Left ventricle myocardium inferior (tissue), 1 donor: ENCODE measurements at regions not wholly inside any gene's neighbourhood (a gene's known extent, or its start where the extent isn't known, plus 50 kb on each side); places are given as distances from the start of the nearest gene placed in this dataset.
A peak's percentile ranks its signal among the peaks of the same experiment; 100 is the strongest.

Experiments
- DNase-seq: peaks from one replicate; pipeline ENCODE4 v3.0.0-alpha.2; 2020
- H3K27ac ChIP-seq: fragments of 200-600 bp; replicated peaks from 2 replicates; pipeline ENCODE4 v1.8.0; 2021
- H3K27me3 ChIP-seq: fragments of 200-600 bp; 2 replicates; pipeline ENCODE4 v1.8.0; 2021; ENCODE audit warnings: low read depth
- H3K36me3 ChIP-seq: fragments of 200-600 bp; 2 replicates; pipeline ENCODE4 v1.8.0; 2021
- H3K4me1 ChIP-seq: fragments of 200-600 bp; 2 replicates; pipeline ENCODE4 v1.8.0; 2021
- H3K4me3 ChIP-seq: fragments of 200-600 bp; 2 replicates; pipeline ENCODE4 v1.8.0; 2021; ENCODE audit warnings: mild to moderate bottlenecking, moderate library complexity
- H3K9me3 ChIP-seq: fragments of 200-600 bp; replicated peaks from 2 replicates; pipeline ENCODE4 v1.8.0; 2021
- CTCF ChIP-seq: fragments of 200-600 bp; IDR thresholded peaks from 2 replicates; pipeline ENCODE4 v1.8.0; 2021; ENCODE audit warnings: antibody characterized with exemption, mild to moderate bottlenecking, borderline replicate concordance
- intact Hi-C: fragments of 100-400 bp; cut with micrococcal nuclease; formaldehyde crosslinking; loops from one replicate; pipeline ENCODE4 v1.11.0; 2022
- donor health status: DM: no; HTN: yes; CAD: no; lungs with severe emphysema.

DNA sequence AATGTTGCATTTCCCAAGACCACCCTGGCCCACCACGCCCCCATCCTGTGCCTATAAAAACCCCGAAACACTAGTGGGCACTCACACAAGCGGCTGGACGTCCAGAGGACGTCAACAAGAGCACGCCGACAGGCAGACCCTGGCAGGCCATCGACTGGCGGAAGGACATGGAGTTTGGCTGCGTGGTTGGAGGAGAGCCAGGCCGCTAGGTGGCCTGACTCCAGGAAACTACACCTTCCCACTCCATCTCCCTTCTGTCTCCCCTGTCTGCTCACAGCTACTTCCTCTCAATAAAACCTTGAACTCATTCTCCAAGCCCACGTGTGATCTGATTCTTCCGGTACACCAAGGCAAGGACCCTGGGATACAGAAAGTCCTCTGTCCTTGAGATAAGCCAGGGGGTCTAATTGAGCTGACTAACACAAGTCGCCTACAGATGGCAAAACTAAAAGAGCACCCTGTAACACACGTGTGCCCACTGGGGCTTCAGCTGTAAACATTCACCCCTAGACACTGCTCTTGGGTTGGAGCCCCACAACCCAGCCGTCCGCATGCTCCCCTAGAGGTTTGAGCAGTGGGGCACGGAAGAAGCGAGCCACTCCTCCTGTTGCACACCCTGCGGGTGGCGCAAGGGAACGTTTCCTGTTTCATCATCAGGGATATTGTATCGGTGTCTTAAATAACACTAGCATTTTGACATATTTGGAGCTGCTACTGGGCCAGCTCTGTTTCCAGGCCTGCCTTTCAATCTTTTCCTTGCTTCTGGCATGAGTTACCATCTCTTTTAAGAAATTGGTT is 54.5 kb upstream of the TAF11L2 start:
- no peaks in the 10 kb centered on the region for H3K27me3 ChIP-seq
- no peak overlapping the region for H3K4me3 ChIP-seq
- no peak for TF ChIP-seq CTCF
- no peak overlapping the region for H3K27ac ChIP-seq
- peaks cover 32% of the 10 kb centered on the region for H3K9me3 ChIP-seq
- DNase-seq, result peak; percentile 28
- intact Hi-C loops, result no loop called here
- H3K36me3 ChIP-seq, result no peaks in the 10 kb centered on the region
- no peaks in the 10 kb centered on the region for H3K4me1 ChIP-seq

GRCh38 chr5:17444496-17444895 is 53.5 kb upstream of the TAF11L2 start:
- H3K27ac ChIP-seq, result no peak overlapping the region
- H3K9me3 ChIP-seq, result peaks cover 28% of the 10 kb centered on the region
- no peak for TF ChIP-seq CTCF

DNA sequence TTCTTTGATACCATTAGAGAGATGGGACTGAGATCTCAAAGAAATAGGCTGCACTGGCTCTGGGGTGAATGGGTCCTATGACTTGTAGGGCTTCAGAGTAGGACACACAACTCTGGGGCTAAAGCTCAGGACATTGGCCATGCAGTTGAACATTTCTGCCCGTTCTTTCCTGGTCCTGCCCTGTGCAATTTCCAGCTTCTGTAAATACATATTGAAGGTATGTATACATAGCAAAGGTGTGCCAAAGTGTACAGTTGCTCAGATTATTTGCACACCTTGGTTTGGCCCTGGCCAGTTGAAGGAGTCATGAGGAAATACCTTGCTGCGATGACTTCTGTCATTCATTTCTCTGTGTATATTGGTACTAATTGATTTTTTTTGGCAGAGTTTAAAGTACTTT is 52.8 kb upstream of the TAF11L2 start:
- no peaks in the 10 kb centered on the region for H3K4me1 ChIP-seq
- H3K9me3 ChIP-seq, result peaks cover 23% of the 10 kb centered on the region
- no peak for TF ChIP-seq CTCF
- H3K27me3 ChIP-seq, result no peaks in the 10 kb centered on the region
- no peak overlapping the region for H3K4me3 ChIP-seq
- no peak for DNase-seq
- intact Hi-C loops, result no loop called here
- no peaks in the 10 kb centered on the region for H3K36me3 ChIP-seq
- no peak overlapping the region for H3K27ac ChIP-seq

More at GRCh38 chr5:17444496-17444895, 53.5 kb upstream of the TAF11L2 start:
- H3K4me3 ChIP-seq, result no peak overlapping the region
- DNase-seq, result no peak
- H3K4me1 ChIP-seq, result no peaks in the 10 kb centered on the region
- intact Hi-C loops, result no loop called here
- no peaks in the 10 kb centered on the region for H3K36me3 ChIP-seq
- H3K27me3 ChIP-seq, result no peaks in the 10 kb centered on the region
